GM12878 (cell line): ENCODE measurements at regions not wholly inside any gene's neighbourhood (a gene's known extent, or its start where the extent isn't known, plus 50 kb on each side); places are given as distances from the start of the nearest gene placed in this dataset.

ENCODE experiments used
- ATAC-seq: fragments of 200-7000 bp; cut with Tn5 transposase; 3 replicates; pipeline ENCODE4 v1.9.1; 2020; ENCODE audit warnings: mild to moderate bottlenecking, moderate library complexity
- BruUV-seq: library from RNA; stranded (reverse); fragments of 400-500 nt; replicated peaks from 2 replicates; lab custom pipeline; 2021; lab: Mats Ljungman, UMichigan
- CTCF ChIA-PET: fragments of 300-600 bp; sonication (Branson Sonifier 250); formaldehyde crosslinking; extraction: SDS; loops from one replicate; lab custom pipeline; 2021; ENCODE audit warnings: inconsistent platforms; lab: Yijun Ruan, JAX
- POLR2A ChIA-PET: fragments of 350-600 bp; formaldehyde crosslinking; extraction: SDS; loops from one replicate; lab custom pipeline; 2021; ENCODE audit warnings: inconsistent platforms; lab: Charles Lee
- RAD21 ChIA-PET: fragments of 300-600 bp; sonication (Branson Sonifier 250); formaldehyde crosslinking; loops from one replicate; lab custom pipeline; 2023; ENCODE audit warnings: antibody characterized with exemption; ENCODE audit not compliant: unreplicated experiment; lab: Charles Lee
- SMC1A ChIA-PET: fragments of 300-600 bp; sonication (Branson Sonifier 250); formaldehyde crosslinking; loops from one replicate; lab custom pipeline; 2023; ENCODE audit not compliant: unreplicated experiment, uncharacterized antibody; lab: Charles Lee
- DNase-seq: peaks from one replicate; pipeline ENCODE4 v3.0.0-alpha.2; 2011; ENCODE audit warnings: low read depth, low spot score
- FAIRE-seq: peaks from 3 replicates; lab custom pipeline; 2011; peaks lifted over from hg19 to GRCh38; lab: Jason Lieb, UNC
- H2AFZ ChIP-seq: 2 replicates; pipeline ENCODE4 v1.6.0; 2011; ENCODE audit warnings: low read depth, low read length, control low read depth; ENCODE audit not compliant: control insufficient read depth
- H3K27ac ChIP-seq: 2 replicates; pipeline ENCODE4 v1.5.1; 2011; ENCODE audit warnings: control low read depth; ENCODE audit not compliant: control insufficient read depth, insufficient read depth
- H3K27me3 ChIP-seq, 2 experiments: replicated peaks in 1 of 2; 2 replicates each; pipeline versions ENCODE4 v1.6.0 to v1.6.1; 2011; ENCODE audit warnings: low read length in 1 of 2; ENCODE audit not compliant: control insufficient read depth in 2 of 2, insufficient read depth in 2 of 2
- H3K36me3 ChIP-seq, 2 experiments: 2 replicates each; pipeline ENCODE4 v1.5.1; 2011; ENCODE audit warnings: low read length in 1 of 2; ENCODE audit not compliant: control insufficient read depth in 2 of 2, insufficient read depth in 2 of 2
- H3K4me1 ChIP-seq: 2 replicates; pipeline ENCODE4 v1.6.1; 2011; ENCODE audit warnings: mild to moderate bottlenecking, low read length, moderate library complexity, mixed read lengths; ENCODE audit not compliant: control insufficient read depth, insufficient read depth
- H3K4me2 ChIP-seq: 2 replicates; pipeline ENCODE4 v1.6.0; 2011; ENCODE audit warnings: control low read depth; ENCODE audit not compliant: control insufficient read depth, insufficient read depth
- H3K4me3 ChIP-seq: fragments of 200-600 bp; sonication (generic); 2 replicates; pipeline ENCODE4 v1.5.1; 2016
- H3K79me2 ChIP-seq: 2 replicates; pipeline ENCODE4 v1.6.0; 2011; ENCODE audit warnings: low read length; ENCODE audit not compliant: control insufficient read depth, insufficient read depth
- H3K9ac ChIP-seq: 2 replicates; pipeline ENCODE4 v1.8.0; 2011; ENCODE audit warnings: low read length, control low read depth, mixed read lengths; ENCODE audit not compliant: control insufficient read depth, insufficient read depth
- H3K9me3 ChIP-seq: replicated peaks from 3 replicates; pipeline ENCODE4 v1.5.1; 2011; ENCODE audit warnings: mild to moderate bottlenecking, low read length; ENCODE audit not compliant: control insufficient read depth, insufficient read depth
- H4K20me1 ChIP-seq: 2 replicates; pipeline ENCODE4 v1.6.0; 2011; ENCODE audit not compliant: control insufficient read depth, insufficient read depth
- ASH2L ChIP-seq: fragments of 300-600, 200-600 bp; sonication (generic); IDR thresholded peaks from 2 replicates; pipeline ENCODE4 v1.6.1; 2017; ENCODE audit warnings: low read depth, mild to moderate bottlenecking, borderline replicate concordance
- BRCA1 ChIP-seq: IDR thresholded peaks from 2 replicates; pipeline ENCODE4 v1.6.1; 2011; ENCODE audit warnings: low read depth, low read length, improper control_type of control experiment
- CHD4 ChIP-seq: fragments of 200-600 bp; sonication (generic); IDR thresholded peaks from 2 replicates; pipeline ENCODE4 v1.6.1; 2016; ENCODE audit warnings: mild to moderate bottlenecking
- DPF2 ChIP-seq: fragments of 450-650 bp; IDR thresholded peaks from 2 replicates; pipeline ENCODE4 v1.6.1; 2017; ENCODE audit warnings: mild to moderate bottlenecking
- EGR1 ChIP-seq, 2 experiments: IDR thresholded peaks; 1 replicate in 1 of 2; 2 replicates in 1 of 2; pipeline ENCODE4 v1.6.1; 2011 to 2012; ENCODE audit warnings: low read depth in 2 of 2, low read length in 2 of 2, borderline replicate concordance in 1 of 2, mild to moderate bottlenecking in 1 of 2, moderate library complexity in 1 of 2
- EZH2 ChIP-seq: IDR thresholded peaks from 2 replicates; pipeline ENCODE4 v1.6.1; 2012; ENCODE audit warnings: low read depth, mild to moderate bottlenecking, control low read depth, inconsistent platforms, low read length, borderline replicate concordance; ENCODE audit not compliant: control insufficient read depth
- GABPA ChIP-seq: IDR thresholded peaks from 2 replicates; pipeline ENCODE4 v1.6.1; 2014; ENCODE audit warnings: antibody characterized with exemption, low read depth, mild to moderate bottlenecking, inconsistent platforms
- IKZF1 ChIP-seq: fragments of 450-650 bp; conservative IDR thresholded peaks from 2 replicates; pipeline ENCODE4 v1.6.1; 2017; ENCODE audit warnings: antibody characterized with exemption, mild to moderate bottlenecking
- IRF3 ChIP-seq: fragments of 450-650 bp; IDR thresholded peaks from 2 replicates; pipeline ENCODE4 v1.6.1; 2014; ENCODE audit warnings: mild to moderate bottlenecking
- KLF5 ChIP-seq: fragments of 450-650 bp; IDR thresholded peaks from 2 replicates; pipeline ENCODE4 v1.6.1; 2014; ENCODE audit warnings: mild to moderate bottlenecking; ENCODE audit not compliant: partially characterized antibody
- MTA2 ChIP-seq: fragments of 450-650 bp; IDR thresholded peaks from 2 replicates; pipeline ENCODE4 v1.6.1; 2016; ENCODE audit warnings: low read depth, mild to moderate bottlenecking, moderate library complexity
- NBN ChIP-seq: fragments of 450-650 bp; IDR thresholded peaks from 2 replicates; pipeline ENCODE4 v1.6.1; 2016
- NFYA ChIP-seq: IDR thresholded peaks from 2 replicates; pipeline ENCODE4 v1.6.1; 2011; ENCODE audit warnings: low read depth, mild to moderate bottlenecking, low read length, improper control_type of control experiment, borderline replicate concordance
- REST ChIP-seq: IDR thresholded peaks from 2 replicates; pipeline ENCODE4 v1.6.1; 2012; ENCODE audit warnings: mild to moderate bottlenecking, low read depth, low read length
- TCF3 ChIP-seq: IDR thresholded peaks from 2 replicates; pipeline ENCODE4 v1.6.1; 2012; ENCODE audit warnings: low read depth, mild to moderate bottlenecking, low read length, borderline replicate concordance; ENCODE audit not compliant: insufficient read depth
- USF1 ChIP-seq: IDR thresholded peaks from 2 replicates; pipeline ENCODE4 v1.6.1; 2011; ENCODE audit warnings: borderline replicate concordance, low read depth, mild to moderate bottlenecking, moderate library complexity, mixed read lengths, low read length; ENCODE audit not compliant: insufficient read depth; ENCODE audit errors: extremely low read length
- ZZZ3 ChIP-seq: IDR thresholded peaks from 2 replicates; pipeline ENCODE4 v1.6.1; 2011; ENCODE audit warnings: low read depth; ENCODE audit not compliant: control insufficient read depth, insufficient read length
- WGBS: methylation state at CpG from one replicate; pipeline ENCODE4 v1.1.6; 2016; ENCODE audit warnings: low lambda C conversion rate; ENCODE audit not compliant: insufficient replicate concordance, insufficient coverage; ENCODE audit errors: missing lambda C conversion rate; 5-methylcytosine and 5-hydroxymethylcytosine counted together
- in situ Hi-C: fragments of 300-500 bp; cut with MboI; formaldehyde crosslinking; loops from 9 replicates; pipeline ENCODE4 v1.14.3; 2018; ENCODE audit warnings: mixed read lengths
- intact Hi-C: fragments of 100-400 bp; cut with micrococcal nuclease; formaldehyde crosslinking; loops from one replicate; pipeline ENCODE4 v1.14.2; 2022; ENCODE audit not compliant: unreplicated experiment

GRCh38 chr3:170636400-170636973 lies 50.6 kb upstream of the SLC7A14 start:
- BruUV-seq = no TSS peak
- in situ Hi-C loops (loop anchor here (10.0 kb wide), 1 partner anchor 582 kb away; no protein-coding TSS in a partner anchor), intact Hi-C loops (no loop called here)
- peaks cover 27% of the 10 kb centered on the region for H3K4me1 ChIP-seq
- ChIA-PET CTCF (interaction anchor here (0.9 to 1.2 kb wide), 2 partner anchors 8 to 223 kb away, joined by 3 to 4 read pairs; no protein-coding TSS in a partner anchor), RAD21 (no interaction called here), SMC1A (interaction anchor here (0.8 to 1.0 kb wide), 2 partner anchors 42 to 233 kb away, joined by 3 read pairs; no protein-coding TSS in a partner anchor), POLR2A (no interaction called here)
- no peak for DNase-seq
- H3K4me2 ChIP-seq = no peak overlapping the region
- H3K4me3 ChIP-seq = no peak overlapping the region
- peaks cover 0 to 11% of the 10 kb centered on the region in 2 experiments; a peak in 3 of 4 replicates for H3K27me3 ChIP-seq
- no peak overlapping the region for H2AFZ ChIP-seq
- H3K36me3 ChIP-seq = no peaks in the 10 kb centered on the region
- no peak overlapping the region for H3K27ac ChIP-seq
- H3K79me2 ChIP-seq = no peaks in the 10 kb centered on the region
- no peak for TF ChIP-seq USF1
- TF ChIP-seq EGR1 (IDR thresholded peaks at IDR 0.05; ENCODE audit: borderline replicate concordance in 1 of 2, low read depth in 2 of 2, low read length in 2 of 2) = no peak
- TF ChIP-seq ZZZ3 = no peak
- no peak for TF ChIP-seq MTA2
- no peak for TF ChIP-seq BRCA1
- no peak for TF ChIP-seq IKZF1
- no peak for TF ChIP-seq IRF3
- TF ChIP-seq NBN = no peak
- no peak for TF ChIP-seq CHD4
- TF ChIP-seq ASH2L = no peak
- TF ChIP-seq DPF2 = no peak
- no peak for TF ChIP-seq NFYA
- no peak for TF ChIP-seq REST
- TF ChIP-seq TCF3 = no peak
- no peak for TF ChIP-seq KLF5
- TF ChIP-seq EZH2 = no peak
- TF ChIP-seq GABPA = no peak
- ATAC-seq = no peak
- peaks cover 2% of the 10 kb centered on the region; the same call in 1 of the 3 replicates for H3K9me3 ChIP-seq
- FAIRE-seq = no peak
- 62% methylated on average over 5 of the region's 5 CpGs for WGBS
- no peaks in the 10 kb centered on the region; the same call in 1 of the 2 replicates for H4K20me1 ChIP-seq
- H3K9ac ChIP-seq = no peak overlapping the region
